ES-I3 (cell line): ENCODE measurements at regions not wholly inside any gene's neighbourhood (a gene's known extent, or its start where the extent isn't known, plus 50 kb on each side); places are given as distances from the start of the nearest gene placed in this dataset.
"Not testable (repeated sequence)": the region's sequence is repeated elsewhere in the genome, so short reads cannot be mapped to it uniquely, and the experiment has no call there.

ENCODE experiments used
- H3K36me3 ChIP-seq: 2 replicates; pipeline ENCODE4 v1.6.1; 2013; ENCODE audit warnings: mild to moderate bottlenecking, low read length, control low read depth, moderate library complexity; ENCODE audit not compliant: insufficient read depth
- H3K4me1 ChIP-seq: 2 replicates; pipeline ENCODE4 v1.6.1; 2013; ENCODE audit warnings: mild to moderate bottlenecking, control low read depth, low read length; ENCODE audit not compliant: insufficient read depth
- H3K9ac ChIP-seq: 2 replicates; pipeline ENCODE4 v1.6.1; 2013; ENCODE audit warnings: low read depth, mild to moderate bottlenecking, low read length, moderate library complexity
- H3K9me3 ChIP-seq: 2 replicates; pipeline ENCODE4 v1.6.1; 2013; ENCODE audit warnings: mild to moderate bottlenecking, low read length, moderate library complexity; ENCODE audit not compliant: control insufficient read depth, insufficient read depth

DNA sequence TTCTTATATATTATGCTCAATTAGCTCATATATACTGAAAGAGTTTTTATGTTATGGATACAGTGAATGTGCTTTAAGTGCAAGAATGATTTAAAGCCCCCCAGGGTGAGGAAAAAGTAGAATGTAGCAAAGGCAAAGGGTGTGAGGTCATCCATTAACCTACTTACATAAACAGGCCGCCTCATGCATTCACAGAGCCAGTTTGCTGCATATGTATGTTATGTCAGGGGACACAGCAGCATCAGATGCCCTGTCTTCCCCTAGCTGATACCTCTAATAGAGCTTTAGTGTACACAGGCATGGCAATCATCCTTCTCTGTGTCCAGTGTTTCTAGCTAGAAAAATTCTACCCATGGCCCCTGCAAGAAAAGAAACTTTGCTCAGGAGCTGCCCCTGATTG is 187.8 kb upstream of the FSHR start:
- Histone ChIP-seq H3K36me3 (no peaks in the 10 kb centered on the region; the same call in 1 of the 2 replicates), H3K9me3 (no peaks in the 10 kb centered on the region), H3K9ac (no peak overlapping the region), H3K4me1 (no peaks in the 10 kb centered on the region)

DNA sequence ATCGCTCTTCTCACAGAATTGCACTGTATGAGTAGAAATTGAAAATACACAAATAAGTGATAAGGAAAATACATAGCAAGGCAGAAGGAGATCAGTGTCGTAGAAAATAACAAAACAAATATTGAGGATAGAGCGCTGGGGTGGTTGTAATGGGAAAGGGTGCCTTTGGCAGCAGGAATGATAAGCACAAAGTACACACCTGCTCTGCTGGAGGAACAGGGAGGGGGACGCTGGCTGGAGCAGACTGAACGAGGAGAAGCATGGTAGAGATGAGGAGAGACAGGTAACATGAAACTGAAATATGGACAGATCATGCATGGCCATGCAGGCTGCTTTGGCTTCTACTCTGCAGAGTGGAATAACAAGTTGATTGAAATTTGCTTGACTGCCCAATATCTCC is 181.2 kb upstream of the FSHR start:
- no peaks in the 10 kb centered on the region for H3K9me3 ChIP-seq
- no peak overlapping the region for H3K9ac ChIP-seq
- no peaks in the 10 kb centered on the region for H3K4me1 ChIP-seq
- no peaks in the 10 kb centered on the region for H3K36me3 ChIP-seq

DNA sequence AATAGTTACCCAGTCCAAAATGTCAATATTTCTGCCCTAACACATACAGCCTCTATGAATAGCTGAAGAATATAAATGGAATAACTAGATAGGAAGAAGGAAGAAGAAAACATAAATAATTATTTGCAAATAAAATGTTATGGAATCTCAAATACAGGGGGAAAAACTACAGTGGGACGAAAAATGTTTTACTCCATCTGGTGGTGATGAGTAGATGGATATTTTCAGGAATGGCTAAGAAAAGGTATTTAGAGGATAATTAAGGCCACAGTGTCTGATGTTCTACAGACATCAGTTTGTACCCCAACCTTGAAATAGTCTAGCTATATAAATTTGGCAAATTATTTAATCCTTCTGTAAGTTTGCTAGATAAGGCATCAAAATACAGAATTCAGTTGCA is 178.1 kb upstream of the FSHR start:
- H3K36me3 ChIP-seq: no peaks in the 10 kb centered on the region
- H3K9ac ChIP-seq: no peak overlapping the region
- H3K4me1 ChIP-seq: no peaks in the 10 kb centered on the region
- no peaks in the 10 kb centered on the region for H3K9me3 ChIP-seq

DNA sequence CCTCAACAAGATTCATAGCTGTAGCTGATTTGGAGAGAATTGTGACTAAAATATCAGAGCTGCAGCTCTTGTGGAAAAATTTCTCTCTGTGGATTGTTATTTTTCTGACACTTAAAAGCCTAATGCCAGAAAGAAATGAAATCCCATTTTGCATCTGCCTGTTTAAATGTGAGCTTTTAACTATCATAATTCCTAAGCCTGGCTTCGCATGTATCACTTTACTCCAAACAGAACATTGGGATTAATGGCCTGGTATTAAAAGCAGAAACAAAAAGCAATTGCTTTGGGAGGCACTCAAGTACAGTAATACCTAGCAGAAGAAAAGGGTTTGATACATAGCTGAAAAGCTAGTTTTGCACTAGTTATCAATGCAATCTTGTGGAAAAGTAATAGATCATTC is 164.2 kb upstream of the FSHR start:
- no peaks in the 10 kb centered on the region for H3K4me1 ChIP-seq
- no peak overlapping the region for H3K9ac ChIP-seq
- H3K9me3 ChIP-seq: no peaks in the 10 kb centered on the region
- H3K36me3 ChIP-seq: no peaks in the 10 kb centered on the region

DNA sequence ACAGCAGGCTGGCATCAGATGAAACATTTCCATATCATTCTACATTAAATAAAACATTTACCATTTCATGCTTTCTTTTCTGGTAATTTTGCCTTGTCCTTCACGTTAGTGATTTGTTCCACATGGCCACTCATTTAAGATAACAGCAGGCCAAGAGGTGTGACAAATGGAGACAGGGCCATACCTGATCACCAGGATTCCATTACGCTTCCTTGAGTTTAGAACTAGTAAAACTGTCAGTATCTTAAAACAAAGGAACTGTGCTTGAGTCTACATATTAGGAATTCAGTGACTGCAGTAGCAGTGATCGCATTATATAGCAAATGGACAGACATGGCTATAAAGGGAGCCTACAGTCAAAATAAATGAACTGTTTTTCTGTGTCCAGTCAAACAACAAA is 155.1 kb upstream of the FSHR start:
- Histone ChIP-seq H3K4me1 (no peaks in the 10 kb centered on the region), H3K9ac (no peak overlapping the region), H3K36me3 (no peaks in the 10 kb centered on the region), H3K9me3 (no peaks in the 10 kb centered on the region)

DNA sequence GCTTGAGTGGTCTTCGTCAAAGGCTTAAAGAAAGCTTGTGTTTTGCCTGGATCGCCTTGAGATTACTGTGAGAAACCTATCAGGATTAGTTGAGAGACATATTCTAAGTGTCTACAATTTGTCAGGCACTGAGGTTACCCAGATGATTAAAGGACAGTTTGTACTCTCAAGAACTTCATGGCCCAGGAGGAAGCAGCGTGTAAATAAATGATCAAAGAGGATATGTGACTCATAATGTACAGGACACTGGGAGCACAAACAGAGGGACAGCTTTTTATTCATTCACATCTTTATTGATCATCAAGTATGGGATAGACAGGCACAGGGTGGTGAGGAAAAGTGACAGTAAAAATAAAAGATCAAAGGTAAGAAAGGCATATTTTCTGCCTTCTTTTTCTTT is 152.6 kb upstream of the FSHR start:
- Histone ChIP-seq H3K4me1 (no peaks in the 10 kb centered on the region), H3K36me3 (no peaks in the 10 kb centered on the region), H3K9ac (no peak overlapping the region), H3K9me3 (no peaks in the 10 kb centered on the region)

DNA sequence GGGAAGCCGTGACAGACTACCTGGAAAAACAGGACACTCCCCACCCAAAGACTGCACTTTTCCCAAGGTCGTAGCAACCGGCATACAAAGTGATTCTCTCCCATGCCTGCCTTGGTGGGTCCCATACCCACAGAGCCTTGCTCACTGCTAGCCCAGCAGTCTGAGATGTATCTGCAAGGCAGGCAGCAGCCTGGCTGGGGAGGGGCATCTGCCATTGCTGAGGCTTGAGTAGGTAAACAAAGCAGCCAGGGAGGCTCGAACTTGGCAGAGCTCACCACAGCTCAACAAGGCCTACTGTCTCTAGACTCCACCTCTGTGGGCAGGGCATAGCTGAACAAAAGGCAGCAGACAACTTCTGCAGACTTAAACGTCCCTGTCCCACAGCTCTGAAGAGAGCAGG is 144.4 kb upstream of the FSHR start:
- H3K36me3 ChIP-seq, H3K9me3 ChIP-seq, H3K9ac ChIP-seq, H3K4me1 ChIP-seq: not testable (repeated sequence)

DNA sequence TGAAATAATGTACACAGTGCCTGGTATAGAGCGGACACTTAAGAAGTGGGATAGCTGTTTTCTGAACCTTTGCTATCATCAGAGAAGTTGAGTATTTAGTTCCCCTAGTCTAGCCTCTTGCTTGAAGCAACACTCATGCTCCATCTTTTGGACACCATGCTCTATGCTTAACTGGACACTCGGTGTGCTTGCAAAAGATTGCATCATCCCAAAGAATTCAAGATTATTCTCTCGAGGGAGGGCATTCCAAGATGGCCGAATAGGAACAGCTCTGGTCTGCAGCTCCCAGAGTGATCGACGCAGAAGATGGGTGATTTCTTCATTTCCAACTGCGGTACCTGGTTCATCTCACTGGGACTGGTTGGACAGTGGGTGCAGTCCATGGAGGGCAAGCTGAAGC is 143.9 kb upstream of the FSHR start:
- H3K4me1 ChIP-seq: no peaks in the 10 kb centered on the region

DNA sequence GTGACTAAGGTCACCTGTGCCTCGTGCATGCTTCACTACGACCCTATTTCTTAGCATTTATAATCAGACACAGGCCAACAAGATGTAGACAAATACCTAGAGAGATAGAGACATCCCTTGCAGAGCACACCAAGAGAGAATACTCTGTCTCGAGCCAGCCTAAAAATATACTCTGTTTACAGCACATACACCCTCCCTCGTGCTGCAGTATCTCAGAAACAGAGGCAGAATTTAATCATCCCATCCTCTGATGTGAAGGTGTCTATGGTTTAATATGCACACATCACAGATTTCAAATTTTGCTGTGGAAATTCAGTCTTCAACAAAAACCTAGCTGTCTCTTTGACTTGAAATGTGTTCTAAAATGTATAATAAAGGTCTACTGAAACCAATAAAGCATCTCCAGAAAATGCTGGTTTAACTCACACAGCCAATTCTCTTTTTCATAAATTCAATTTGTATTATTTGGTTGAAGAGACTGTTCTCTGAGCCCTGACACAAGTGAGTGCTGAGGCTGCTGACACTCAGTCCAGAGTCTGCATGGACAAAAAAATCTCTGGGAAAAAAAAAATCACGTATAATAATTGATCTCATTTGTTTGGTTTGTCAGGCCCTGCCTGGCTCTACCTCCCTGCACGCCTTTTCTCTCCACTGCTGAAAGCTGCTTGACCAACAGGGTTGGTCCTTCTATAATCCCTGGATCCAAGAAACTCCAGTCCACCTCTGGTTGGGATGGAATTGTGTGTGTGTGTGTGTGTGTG is 142.0 kb upstream of the FSHR start:
- Histone ChIP-seq H3K9me3 (no peaks in the 10 kb centered on the region), H3K9ac (no peak overlapping the region), H3K36me3 (no peaks in the 10 kb centered on the region), H3K4me1 (no peaks in the 10 kb centered on the region)

More for the DNA sequence above, 143.9 kb upstream of the FSHR start:
- Histone ChIP-seq H3K36me3 (no peaks in the 10 kb centered on the region), H3K9ac (no peak overlapping the region), H3K9me3 (no peaks in the 10 kb centered on the region)

DNA sequence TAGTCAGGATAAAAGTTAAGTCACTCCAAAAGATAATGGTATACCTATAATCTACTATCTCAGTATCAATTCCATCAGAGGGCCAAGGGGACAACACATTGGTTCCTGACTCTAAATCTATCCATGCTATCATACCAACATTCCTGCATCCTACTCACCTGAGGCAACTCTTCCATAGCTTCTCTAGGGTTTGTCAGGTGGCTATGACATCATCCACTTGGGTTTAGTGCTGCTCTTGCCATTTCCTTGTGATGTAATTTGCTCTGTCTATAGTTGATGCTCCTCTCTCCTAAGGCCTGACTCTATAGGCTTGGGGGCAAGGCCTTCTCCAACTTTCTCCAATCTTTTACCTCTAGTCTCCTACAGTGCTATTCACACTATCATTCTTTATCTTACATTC is 139.9 kb upstream of the FSHR start:
- H3K4me1 ChIP-seq: no peaks in the 10 kb centered on the region
- no peaks in the 10 kb centered on the region for H3K36me3 ChIP-seq
- no peaks in the 10 kb centered on the region for H3K9me3 ChIP-seq
- H3K9ac ChIP-seq: no peak overlapping the region

DNA sequence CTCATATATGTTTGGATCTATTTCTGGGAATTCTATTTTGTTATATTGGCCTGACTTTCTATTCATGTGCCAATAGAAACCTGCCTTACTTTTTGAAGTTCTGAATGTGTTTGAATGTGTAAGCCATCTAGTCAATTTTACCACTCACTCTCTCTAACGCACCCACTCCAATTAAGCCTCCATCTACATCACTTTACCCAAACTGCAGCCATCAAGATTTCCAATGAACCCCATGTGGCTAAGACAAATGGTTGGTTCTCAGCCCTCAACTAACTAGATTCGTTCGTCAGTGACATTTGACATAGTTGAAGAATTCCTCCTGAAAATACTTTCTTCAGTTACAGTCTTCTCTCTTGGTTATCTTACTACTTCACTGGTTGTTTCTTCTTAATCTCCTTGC is 137.3 kb upstream of the FSHR start:
- Histone ChIP-seq H3K4me1 (no peaks in the 10 kb centered on the region), H3K9me3 (no peaks in the 10 kb centered on the region), H3K9ac (no peak overlapping the region), H3K36me3 (no peaks in the 10 kb centered on the region)

DNA sequence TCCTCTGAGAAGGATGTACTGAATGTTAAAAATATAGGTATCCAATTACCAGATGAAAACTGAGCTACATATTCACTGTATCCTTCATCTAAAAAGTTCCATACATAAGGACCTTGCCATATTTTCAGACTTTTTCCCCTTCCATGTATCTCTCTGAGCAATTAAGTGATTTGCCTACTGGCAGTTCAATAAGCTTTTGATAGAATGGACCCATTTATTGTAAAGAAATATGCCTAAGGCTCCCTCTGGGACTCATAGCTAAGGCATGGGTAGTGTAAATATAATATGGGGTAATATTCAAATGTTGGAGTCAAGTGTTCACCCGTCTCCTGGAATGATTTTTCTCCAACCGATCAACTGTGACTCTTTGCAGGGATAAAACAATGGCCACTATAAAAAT is 135.4 kb upstream of the FSHR start:
- no peaks in the 10 kb centered on the region for H3K9me3 ChIP-seq
- H3K36me3 ChIP-seq: no peaks in the 10 kb centered on the region
- no peak overlapping the region for H3K9ac ChIP-seq
- no peaks in the 10 kb centered on the region for H3K4me1 ChIP-seq

DNA sequence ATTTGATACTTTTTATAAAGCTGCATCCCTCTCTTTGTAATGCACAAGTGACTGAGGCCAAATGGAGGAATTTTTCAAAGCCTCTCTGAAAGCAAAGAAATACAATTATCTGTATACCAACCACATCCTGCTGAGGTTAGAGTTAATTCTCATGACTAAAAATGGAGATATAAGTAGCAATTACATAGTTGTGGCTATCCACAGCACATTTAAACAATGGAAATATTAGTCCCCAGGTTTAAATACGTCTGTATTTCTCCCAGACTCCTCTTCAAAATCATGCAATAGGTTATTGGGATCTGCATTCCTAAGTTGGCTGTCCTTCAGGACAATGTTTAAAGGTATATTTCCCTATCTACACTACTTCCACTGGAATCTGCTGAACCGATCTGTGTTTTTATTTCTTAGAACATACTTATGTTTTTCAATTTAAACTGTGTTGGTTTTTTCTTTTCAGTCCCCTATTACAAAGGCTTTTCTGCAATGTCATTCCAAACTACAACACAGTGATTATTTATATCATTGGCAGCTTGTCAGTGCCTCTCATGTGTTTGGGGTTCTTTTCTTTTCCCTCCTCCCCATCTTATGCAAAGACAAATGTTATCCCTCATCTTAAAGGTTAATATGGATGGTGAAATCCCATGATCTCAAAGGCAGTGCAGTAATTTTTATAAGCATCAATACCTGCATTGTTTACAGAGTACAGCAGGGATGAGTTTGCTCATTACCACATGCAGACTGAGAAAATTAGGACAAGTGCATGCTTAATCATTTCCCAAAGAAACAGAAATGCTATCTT is 134.8 kb upstream of the FSHR start:
- Histone ChIP-seq H3K36me3 (no peaks in the 10 kb centered on the region), H3K4me1 (no peaks in the 10 kb centered on the region), H3K9me3 (no peaks in the 10 kb centered on the region), H3K9ac (no peak overlapping the region)

DNA sequence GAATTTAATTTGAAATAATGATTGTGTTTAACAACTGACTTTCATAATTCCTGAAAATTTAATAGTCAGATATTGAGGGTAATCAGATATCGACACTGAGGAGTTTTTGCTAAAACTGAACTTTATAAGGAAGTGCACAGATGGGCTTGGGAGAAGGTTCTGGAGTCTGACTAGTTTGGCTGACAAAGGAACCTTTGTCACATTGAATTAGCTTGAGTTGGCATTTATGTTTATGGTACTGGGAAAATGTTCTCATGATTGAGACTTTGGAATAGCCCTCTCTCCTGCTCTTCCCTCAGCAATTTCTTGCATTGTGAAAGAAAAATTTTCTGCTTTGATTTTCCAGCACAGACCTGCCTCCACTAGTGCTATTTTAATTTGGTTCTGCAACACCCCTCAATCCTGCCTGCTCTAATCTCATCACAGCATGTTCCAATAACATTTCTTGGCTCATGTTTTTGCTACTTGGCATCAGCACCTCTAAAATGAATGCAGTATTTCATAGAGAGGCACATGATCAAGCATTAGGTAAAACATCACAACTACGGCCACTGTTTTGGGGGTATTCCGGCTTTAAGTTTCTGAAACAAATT is 133.9 kb upstream of the FSHR start:
- Histone ChIP-seq H3K4me1 (no peaks in the 10 kb centered on the region), H3K9ac (no peak overlapping the region), H3K36me3 (no peaks in the 10 kb centered on the region), H3K9me3 (no peaks in the 10 kb centered on the region)

DNA sequence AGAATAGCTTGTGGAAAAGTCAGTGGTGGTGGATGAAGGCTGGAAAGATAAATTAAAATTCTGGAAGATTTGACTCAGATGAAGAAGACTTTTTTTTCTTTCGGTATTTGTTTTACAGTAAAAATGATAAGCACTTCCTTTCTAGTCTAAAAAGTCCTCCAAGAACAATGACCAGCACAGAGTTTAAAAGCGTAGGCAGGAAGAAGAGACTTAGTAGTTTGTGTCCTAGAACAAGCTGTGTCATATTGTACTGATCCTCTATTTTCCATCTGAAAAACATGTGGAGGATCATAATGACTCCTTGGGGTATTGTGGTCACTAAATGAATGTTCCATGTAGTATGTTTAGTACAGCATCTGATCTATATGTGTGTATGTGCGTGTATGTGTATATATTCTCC is 132.4 kb upstream of the FSHR start:
- H3K9ac ChIP-seq: no peak overlapping the region
- no peaks in the 10 kb centered on the region for H3K4me1 ChIP-seq
- no peaks in the 10 kb centered on the region for H3K9me3 ChIP-seq
- H3K36me3 ChIP-seq: no peaks in the 10 kb centered on the region
